ENCODE measurements at regions not wholly inside any gene's neighbourhood (a gene's known extent, or its start where the extent isn't known, plus 50 kb on each side); places are given as distances from the start of the nearest gene placed in this dataset.

GRCh38 chr12:74259199-74259598 lies 278.4 kb upstream of the ATXN7L3B start (continued):
- TF ChIP-seq CHD7 (IDR thresholded peaks at IDR 0.05; ENCODE audit: insufficient replicate concordance, low read length) (no peak), SIN3A (conservative IDR thresholded peaks at IDR 0.05 in 1 of 2, IDR thresholded peaks at IDR 0.05 in 1 of 2; ENCODE audit: low read depth in 1 of 2, low read length in 2 of 2) (no peak), CBX8 (IDR thresholded peaks at IDR 0.05; ENCODE audit: borderline replicate concordance, low read depth, low read length) (no peak), POLR2AphosphoS5 (IDR thresholded peaks at IDR 0.05; ENCODE audit: low read depth, low read length) (no peak), ZNF274 (IDR thresholded peaks at IDR 0.05; ENCODE audit: borderline replicate concordance, extremely low read depth, low read length) (no peak)

Data from H1 (cell line).